ENCODE measurements at regions not wholly inside any gene's neighbourhood (a gene's known extent, or its start where the extent isn't known, plus 50 kb on each side); places are given as distances from the start of the nearest gene placed in this dataset.

DNA sequence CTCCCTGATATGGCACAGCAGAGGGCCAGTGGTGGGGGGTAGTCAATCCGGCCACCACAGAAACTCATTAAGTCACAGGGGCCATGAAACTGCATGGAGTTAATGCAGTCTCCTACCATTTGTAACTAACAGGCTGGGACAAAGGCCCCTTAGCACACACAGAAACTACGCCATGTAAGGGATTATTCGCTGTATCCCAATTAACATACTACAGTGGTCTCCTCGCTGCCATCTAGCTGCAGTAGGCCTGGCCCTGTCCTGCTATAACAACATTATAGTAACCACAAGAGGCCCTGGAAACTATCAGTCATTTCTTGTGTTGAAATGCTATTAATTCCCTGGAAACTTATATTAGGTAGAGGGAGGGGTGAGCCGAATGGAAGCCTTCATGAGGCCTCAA lies 72.3 kb upstream of the CCN2 start (continued):
- TF ChIP-seq CHD7 (IDR thresholded peaks at IDR 0.05; ENCODE audit: insufficient replicate concordance, low read length) (no peak), BRCA1 (IDR thresholded peaks at IDR 0.05; ENCODE audit: low read depth, low read length) (no peak), CTCF (IDR thresholded peaks at IDR 0.05; ENCODE audit: control extremely low read depth in 1 of 3, insufficient read depth in 1 of 3, low read depth in 1 of 3, low read length in 3 of 3) (peak; percentile 24 to 66 (median 49)), YY1 (IDR thresholded peaks at IDR 0.05; ENCODE audit: low read depth, low read length) (0 out of 2 replicates have a peak, but pooled peaks have one; percentile 20), RNF2 (IDR thresholded peaks at IDR 0.05; ENCODE audit: borderline replicate concordance, low read depth, low read length, missing control alignments, poor library complexity, severe bottlenecking) (no peak), PHF8 (conservative IDR thresholded peaks at IDR 0.05; ENCODE audit: low read depth, low read length) (no peak), ATF2 (IDR thresholded peaks at IDR 0.05; ENCODE audit: low read length) (no peak)

Data from H1 (cell line).